IMR-90 (cell line): ENCODE measurements at regions not wholly inside any gene's neighbourhood (a gene's known extent, or its start where the extent isn't known, plus 50 kb on each side); places are given as distances from the start of the nearest gene placed in this dataset.
"Not testable (repeated sequence)": the region's sequence is repeated elsewhere in the genome, so short reads cannot be mapped to it uniquely, and the experiment has no call there.

Experiments
- ATAC-seq: fragments of 200-7000 bp; cut with Tn5 transposase; 2 replicates; pipeline ENCODE4 v1.9.1; 2020; ENCODE audit warnings: low read depth, mild to moderate bottlenecking, moderate library complexity
- BruUV-seq: library from RNA; stranded (reverse); fragments of 400-500 nt; replicated peaks from 2 replicates; lab custom pipeline; 2021; lab: Mats Ljungman, UMichigan
- CTCF ChIA-PET: fragments of 300-600 bp; formaldehyde crosslinking; extraction: SDS; loops from one replicate; lab custom pipeline; 2021; ENCODE audit warnings: antibody characterized with exemption; lab: Yijun Ruan, JAX
- POLR2A ChIA-PET: fragments of 300-600 bp; sonication (Branson Sonifier 250); formaldehyde crosslinking; loops from one replicate; lab custom pipeline; 2022; ENCODE audit warnings: antibody characterized with exemption; ENCODE audit not compliant: unreplicated experiment; lab: Charles Lee
- DNase-seq: peaks from one replicate; pipeline ENCODE4 v3.0.0; 2013
- H2AFZ ChIP-seq: replicated peaks from 2 replicates; pipeline ENCODE3; 2013; ENCODE audit warnings: low read length, mild to moderate bottlenecking; ENCODE audit not compliant: poor library complexity
- H2AK5ac ChIP-seq: 2 replicates; pipeline ENCODE4 v1.6.1; 2013; ENCODE audit warnings: low read depth, low read length, inconsistent platforms
- H2AK9ac ChIP-seq: replicated peaks from 2 replicates; pipeline ENCODE3; 2013; ENCODE audit warnings: mild to moderate bottlenecking, low read depth, low read length, moderate library complexity; ENCODE audit not compliant: poor library complexity
- H2BK120ac ChIP-seq: 2 replicates; pipeline ENCODE4 v1.6.1; 2013; ENCODE audit warnings: low read depth, low read length, inconsistent platforms
- H2BK15ac ChIP-seq: 3 replicates; pipeline ENCODE4 v1.6.1; 2013; ENCODE audit warnings: low read depth, low read length, inconsistent platforms
- H2BK20ac ChIP-seq: 2 replicates; pipeline ENCODE4 v1.6.1; 2013; ENCODE audit warnings: low read depth, mild to moderate bottlenecking, inconsistent platforms, low read length, moderate library complexity
- H2BK5ac ChIP-seq: 2 replicates; pipeline ENCODE4 v1.6.1; 2013; ENCODE audit warnings: mild to moderate bottlenecking, low read depth, low read length, inconsistent platforms; ENCODE audit not compliant: poor library complexity, severe bottlenecking
- H3K14ac ChIP-seq: replicated peaks from 2 replicates; pipeline ENCODE4 v1.6.1; 2013; ENCODE audit warnings: low read depth, low read length, inconsistent platforms
- H3K18ac ChIP-seq: 2 replicates; pipeline ENCODE4 v1.6.1; 2013; ENCODE audit warnings: low read depth, low read length, control low read depth
- H3K23ac ChIP-seq: 2 replicates; pipeline ENCODE4 v1.6.1; 2013; ENCODE audit warnings: low read depth, low read length, inconsistent platforms
- H3K27ac ChIP-seq: 2 replicates; pipeline ENCODE4 v1.5.1; 2013; ENCODE audit warnings: mild to moderate bottlenecking, control low read depth, low read length; ENCODE audit not compliant: insufficient read depth
- H3K27me3 ChIP-seq: 2 replicates; pipeline ENCODE4 v1.6.1; 2013; ENCODE audit warnings: low read length; ENCODE audit not compliant: control insufficient read depth, insufficient read depth
- H3K36me3 ChIP-seq: 2 replicates; pipeline ENCODE4 v1.6.1; 2013; ENCODE audit warnings: low read length, mixed read lengths; ENCODE audit not compliant: control insufficient read depth, insufficient read depth
- H3K4ac ChIP-seq: 2 replicates; pipeline ENCODE4 v1.6.1; 2013; ENCODE audit warnings: low read depth, low read length, inconsistent platforms
- H3K4me1 ChIP-seq: 2 replicates; pipeline ENCODE4 v1.6.1; 2013; ENCODE audit warnings: low read length, mixed read lengths; ENCODE audit not compliant: control insufficient read depth, insufficient read depth
- H3K4me2 ChIP-seq: 2 replicates; pipeline ENCODE4 v1.6.1; 2013; ENCODE audit warnings: low read depth, mild to moderate bottlenecking, control low read depth, low read length, moderate library complexity
- H3K4me3 ChIP-seq: 2 replicates; pipeline ENCODE4 v1.5.1; 2013; ENCODE audit warnings: low read depth, mild to moderate bottlenecking, control low read depth, low read length, moderate library complexity; ENCODE audit not compliant: insufficient read depth
- H3K56ac ChIP-seq: 2 replicates; pipeline ENCODE4 v1.6.1; 2013; ENCODE audit warnings: low read length, inconsistent platforms; ENCODE audit not compliant: insufficient read depth; ENCODE audit errors: extremely low read depth
- H3K79me1 ChIP-seq, 2 experiments: 2 replicates each; pipeline ENCODE4 v1.6.1; 2013; ENCODE audit warnings: low read length in 2 of 2, inconsistent platforms in 1 of 2, low read depth in 1 of 2
- H3K9ac ChIP-seq: 2 replicates; pipeline ENCODE4 v1.6.1; 2013; ENCODE audit warnings: low read depth, low read length, control low read depth
- H3K9me1 ChIP-seq: 2 replicates; pipeline ENCODE4 v1.6.1; 2013; ENCODE audit warnings: low read length, inconsistent platforms; ENCODE audit not compliant: insufficient read depth
- H3K9me3 ChIP-seq: 2 replicates; pipeline ENCODE4 v1.6.1; 2013; ENCODE audit warnings: low read length; ENCODE audit not compliant: control insufficient read depth, insufficient read depth
- H4K20me1 ChIP-seq: 2 replicates; pipeline ENCODE4 v1.6.1; 2013; ENCODE audit warnings: low read length, inconsistent platforms; ENCODE audit not compliant: insufficient read depth
- H4K5ac ChIP-seq: 2 replicates; pipeline ENCODE4 v1.6.1; 2013; ENCODE audit warnings: mild to moderate bottlenecking, low read depth, low read length, control low read depth
- H4K8ac ChIP-seq, 2 experiments: 2 replicates each; pipeline ENCODE4 v1.6.1; 2013; ENCODE audit warnings: low read depth in 2 of 2, low read length in 2 of 2, control low read depth in 1 of 2, inconsistent platforms in 1 of 2
- H4K91ac ChIP-seq: 2 replicates; pipeline ENCODE4 v1.6.1; 2013; ENCODE audit warnings: low read depth, low read length, inconsistent platforms; ENCODE audit not compliant: insufficient read depth
- CEBPB ChIP-seq: IDR thresholded peaks from 2 replicates; pipeline ENCODE4 v1.6.1; 2012; ENCODE audit warnings: low read depth, low read length, improper control_type of control experiment
- MAFK ChIP-seq: IDR thresholded peaks from 2 replicates; pipeline ENCODE4 v1.6.1; 2012; ENCODE audit warnings: low read depth, low read length, improper control_type of control experiment
- MXI1 ChIP-seq: IDR thresholded peaks from 2 replicates; pipeline ENCODE4 v1.6.1; 2012; ENCODE audit warnings: low read depth, mild to moderate bottlenecking, low read length, moderate library complexity, borderline replicate concordance
- POLR2A ChIP-seq: IDR thresholded peaks from 2 replicates; pipeline ENCODE4 v1.6.1; 2012; ENCODE audit warnings: mild to moderate bottlenecking, low read depth, low read length
- RFX5 ChIP-seq: IDR thresholded peaks from 2 replicates; pipeline ENCODE4 v1.8.0; 2012; ENCODE audit warnings: low read depth, mild to moderate bottlenecking, low read length, moderate library complexity
- WGBS, 2 experiments: methylation state at CpG; one replicate each; pipeline versions ENCODE4 v1.1.5 to v1.1.7; 2013; ENCODE audit warnings: missing lambda C conversion rate in 2 of 2; ENCODE audit not compliant: insufficient read length in 1 of 2; ENCODE audit errors: extremely low coverage in 2 of 2; 5-methylcytosine and 5-hydroxymethylcytosine counted together
- dilution Hi-C: fragments of 300-500 bp; cut with HindIII; formaldehyde crosslinking; loops from one replicate; pipeline ENCODE4 v1.14.3; 2018; ENCODE audit warnings: low sequenced_read_pairs; ENCODE audit not compliant: unreplicated experiment
- in situ Hi-C: fragments of 300-500 bp; cut with MboI; formaldehyde crosslinking; loops from 3 replicates; pipeline ENCODE4 v1.14.3; 2019; ENCODE audit warnings: low sequenced_read_pairs, inconsistent platforms, mixed read lengths
- intact Hi-C: fragments of 100-400 bp; cut with micrococcal nuclease; formaldehyde crosslinking; loops from 2 replicates; pipeline ENCODE4 v1.10.0; 2022
- TF ChIP-seq, protein P1 (sequence below): conservative IDR thresholded peaks from 2 replicates; pipeline ENCODE4 v1.5.1; 2012; ENCODE audit warnings: mild to moderate bottlenecking, low read depth, low read length, improper control_type of control experiment
- TF ChIP-seq, protein P2 (sequence below): fragments of 150-350 bp; IDR thresholded peaks from 2 replicates; pipeline ENCODE4 v1.6.1; 2017; ENCODE audit warnings: mild to moderate bottlenecking, antibody characterized with exemption, low read length, low read depth

DNA sequence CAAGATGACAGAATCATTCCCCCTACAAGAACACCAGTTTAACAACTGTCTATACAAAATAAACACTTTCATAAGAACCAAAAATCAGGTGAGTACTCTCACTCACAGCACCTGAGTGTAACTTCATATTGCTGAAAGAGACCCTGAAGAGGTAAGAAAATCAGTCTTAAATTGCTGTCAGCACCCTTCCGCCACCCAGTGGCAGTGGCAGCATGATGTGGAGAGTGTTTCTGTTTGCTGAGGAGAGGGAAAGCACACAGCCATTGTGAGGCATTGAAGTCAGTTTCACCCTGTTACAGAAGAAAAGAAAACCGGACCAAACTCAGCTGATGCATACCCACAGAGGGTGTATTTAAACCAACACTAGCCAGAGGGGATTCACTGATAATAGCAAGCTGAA lies 1240.8 kb upstream of the CRIM1 start:
- DNase-seq (no peak), ATAC-seq (no peak)
- BruUV-seq: no TSS peak
- Histone ChIP-seq H3K18ac (no peak overlapping the region), H4K8ac (no peak overlapping the region), H3K14ac (no peak overlapping the region), H3K9me1 (no peaks in the 10 kb centered on the region), H3K79me1 (no peaks in the 10 kb centered on the region), H4K91ac (no peak overlapping the region), H4K20me1 (no peaks in the 10 kb centered on the region), H3K4me2 (no peak overlapping the region), H2BK120ac (no peak overlapping the region), H3K27ac (no peak overlapping the region), H3K27me3 (no peaks in the 10 kb centered on the region), H2AK5ac (no peak overlapping the region), H4K5ac (no peak overlapping the region), H3K36me3 (no peaks in the 10 kb centered on the region), H2AFZ (no peak overlapping the region), H3K4me1 (no peaks in the 10 kb centered on the region), H2BK20ac (no peak overlapping the region), H3K9me3 (peaks cover 10% of the 10 kb centered on the region), H3K23ac (no peak overlapping the region), H2AK9ac (no peak overlapping the region), H3K4ac (no peak overlapping the region), H3K4me3 (no peak overlapping the region), H3K9ac (no peak overlapping the region), H3K56ac (no peak overlapping the region), H2BK5ac (no peak overlapping the region), H2BK15ac (no peak overlapping the region)
- no CpG with 5 or more reads among the region's 2 CpGs for WGBS, 2 experiments
- ChIA-PET POLR2A (no interaction called here), CTCF (no interaction called here)
- dilution Hi-C loops (no loop called here), in situ Hi-C loops (no loop called here), intact Hi-C loops (no loop called here)
- TF ChIP-seq CEBPB (no peak), MXI1 (no peak), POLR2A (no peak), RFX5 (no peak), MAFK (no peak)
- TF ChIP-seq, protein P1, sequence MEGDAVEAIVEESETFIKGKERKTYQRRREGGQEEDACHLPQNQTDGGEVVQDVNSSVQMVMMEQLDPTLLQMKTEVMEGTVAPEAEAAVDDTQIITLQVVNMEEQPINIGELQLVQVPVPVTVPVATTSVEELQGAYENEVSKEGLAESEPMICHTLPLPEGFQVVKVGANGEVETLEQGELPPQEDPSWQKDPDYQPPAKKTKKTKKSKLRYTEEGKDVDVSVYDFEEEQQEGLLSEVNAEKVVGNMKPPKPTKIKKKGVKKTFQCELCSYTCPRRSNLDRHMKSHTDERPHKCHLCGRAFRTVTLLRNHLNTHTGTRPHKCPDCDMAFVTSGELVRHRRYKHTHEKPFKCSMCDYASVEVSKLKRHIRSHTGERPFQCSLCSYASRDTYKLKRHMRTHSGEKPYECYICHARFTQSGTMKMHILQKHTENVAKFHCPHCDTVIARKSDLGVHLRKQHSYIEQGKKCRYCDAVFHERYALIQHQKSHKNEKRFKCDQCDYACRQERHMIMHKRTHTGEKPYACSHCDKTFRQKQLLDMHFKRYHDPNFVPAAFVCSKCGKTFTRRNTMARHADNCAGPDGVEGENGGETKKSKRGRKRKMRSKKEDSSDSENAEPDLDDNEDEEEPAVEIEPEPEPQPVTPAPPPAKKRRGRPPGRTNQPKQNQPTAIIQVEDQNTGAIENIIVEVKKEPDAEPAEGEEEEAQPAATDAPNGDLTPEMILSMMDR: no peak
- TF ChIP-seq, protein P2, sequence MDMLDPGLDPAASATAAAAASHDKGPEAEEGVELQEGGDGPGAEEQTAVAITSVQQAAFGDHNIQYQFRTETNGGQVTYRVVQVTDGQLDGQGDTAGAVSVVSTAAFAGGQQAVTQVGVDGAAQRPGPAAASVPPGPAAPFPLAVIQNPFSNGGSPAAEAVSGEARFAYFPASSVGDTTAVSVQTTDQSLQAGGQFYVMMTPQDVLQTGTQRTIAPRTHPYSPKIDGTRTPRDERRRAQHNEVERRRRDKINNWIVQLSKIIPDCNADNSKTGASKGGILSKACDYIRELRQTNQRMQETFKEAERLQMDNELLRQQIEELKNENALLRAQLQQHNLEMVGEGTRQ: no peak

DNA sequence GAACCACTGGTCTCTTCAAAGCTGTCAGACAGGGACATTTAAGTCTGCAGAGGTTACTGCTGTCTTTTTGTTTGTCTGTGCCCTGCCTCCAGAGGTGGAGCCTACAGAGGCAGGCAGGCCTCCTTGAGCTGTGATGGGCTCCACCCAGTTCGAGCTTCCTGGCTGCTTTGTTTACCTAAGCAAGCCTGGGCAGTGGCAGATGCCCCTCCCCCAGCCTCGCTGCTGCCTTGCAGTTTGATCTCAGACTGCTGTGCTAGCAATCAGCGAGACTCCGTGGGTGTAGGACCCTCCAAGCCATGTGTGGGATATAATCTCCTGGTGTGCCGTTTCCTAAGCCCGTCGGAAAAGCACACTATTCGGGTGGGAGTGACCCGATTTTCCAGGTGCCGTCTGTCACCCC lies 1243.2 kb upstream of the CRIM1 start:
- POLR2A ChIA-PET, CTCF ChIA-PET: not testable (repeated sequence)
- WGBS, 2 experiments: no CpG with 5 or more reads among the region's 10 CpGs

More for the DNA sequence above, 1243.2 kb upstream of the CRIM1 start:
- H2BK5ac ChIP-seq, H3K79me1 ChIP-seq, in situ Hi-C loops, H3K18ac ChIP-seq, H4K5ac ChIP-seq, H3K4me2 ChIP-seq, dilution Hi-C loops, intact Hi-C loops, H3K14ac ChIP-seq, H2AK5ac ChIP-seq, H3K9ac ChIP-seq, H4K8ac ChIP-seq, H3K9me3 ChIP-seq, H3K4me3 ChIP-seq, H4K20me1 ChIP-seq, H3K36me3 ChIP-seq, H3K23ac ChIP-seq, H2BK15ac ChIP-seq, H3K4me1 ChIP-seq, H3K27ac ChIP-seq, H3K27me3 ChIP-seq, H3K56ac ChIP-seq, ATAC-seq, BruUV-seq, H2BK20ac ChIP-seq, H2AFZ ChIP-seq, H2AK9ac ChIP-seq, H3K9me1 ChIP-seq, H4K91ac ChIP-seq, H2BK120ac ChIP-seq, DNase-seq, H3K4ac ChIP-seq: not testable (repeated sequence)
